H1 (cell line): ENCODE measurements at regions not wholly inside any gene's neighbourhood (a gene's known extent, or its start where the extent isn't known, plus 50 kb on each side); places are given as distances from the start of the nearest gene placed in this dataset.

Experiments used
- CTCF ChIA-PET: fragments of 300-600 bp; sonication (Branson Sonifier 250); formaldehyde crosslinking; loops from one replicate; lab custom pipeline; 2021; ENCODE audit not compliant: partially characterized antibody; lab: Charles Lee
- POLR2A ChIA-PET: fragments of 300-600 bp; sonication (Branson Sonifier 250); formaldehyde crosslinking; loops from one replicate; lab custom pipeline; 2021; ENCODE audit warnings: inconsistent platforms; ENCODE audit not compliant: partially characterized antibody; lab: Charles Lee
- DNase-seq, 2 experiments: peaks; one replicate each; pipeline versions ENCODE4 v3.0.0 to v3.0.0-alpha.2; 2010 to 2022; ENCODE audit warnings: low spot score in 2 of 2, low read depth in 1 of 2, mixed read lengths in 1 of 2
- FAIRE-seq: peaks from 2 replicates; lab custom pipeline; 2011; peaks lifted over from hg19 to GRCh38; lab: Jason Lieb, UNC
- H2AFZ ChIP-seq: 2 replicates; pipeline ENCODE4 v1.8.1; 2012; ENCODE audit warnings: low read length, inconsistent platforms
- H2AK5ac ChIP-seq: 2 replicates; pipeline ENCODE4 v1.6.1; 2013; ENCODE audit warnings: low read depth, low read length
- H2BK120ac ChIP-seq: replicated peaks from 2 replicates; pipeline ENCODE3; 2013; ENCODE audit warnings: low read depth, low read length, inconsistent platforms
- H2BK12ac ChIP-seq: 2 replicates; pipeline ENCODE4 v1.6.1; 2013; ENCODE audit warnings: low read depth, low read length
- H2BK15ac ChIP-seq: 2 replicates; pipeline ENCODE4 v1.6.1; 2013; ENCODE audit warnings: low read length
- H2BK20ac ChIP-seq: 2 replicates; pipeline ENCODE4 v1.6.1; 2013; ENCODE audit warnings: low read length
- H2BK5ac ChIP-seq: 2 replicates; pipeline ENCODE4 v1.6.1; 2013; ENCODE audit warnings: low read depth, low read length
- H3K14ac ChIP-seq: 2 replicates; pipeline ENCODE4 v1.6.1; 2013; ENCODE audit warnings: inconsistent platforms; ENCODE audit not compliant: insufficient read length
- H3K18ac ChIP-seq: 2 replicates; pipeline ENCODE4 v1.6.1; 2013; ENCODE audit warnings: low read length; ENCODE audit errors: extremely low read depth
- H3K23ac ChIP-seq: 2 replicates; pipeline ENCODE4 v1.6.1; 2013; ENCODE audit warnings: inconsistent platforms; ENCODE audit not compliant: insufficient read length
- H3K23me2 ChIP-seq: 2 replicates; pipeline ENCODE4 v1.6.1; 2013; ENCODE audit warnings: low read depth, low read length
- H3K27ac ChIP-seq: 2 replicates; pipeline ENCODE4 v1.6.1; 2011; ENCODE audit warnings: low read depth, low read length, inconsistent platforms
- H3K27me3 ChIP-seq, 4 experiments: replicated peaks in 1 of 4; 1 replicate in 1 of 4; 2 replicates in 3 of 4; pipeline versions ENCODE4 v1.6.1 to v1.8.1; 2011 to 2013; ENCODE audit warnings: low read length in 3 of 4, mild to moderate bottlenecking in 3 of 4, inconsistent platforms in 2 of 4, mixed read lengths in 2 of 4, moderate library complexity in 1 of 4; ENCODE audit not compliant: control insufficient read depth in 3 of 4, insufficient read depth in 3 of 4; ENCODE audit errors: extremely low read depth in 1 of 4
- H3K36me3 ChIP-seq, 4 experiments: 2 replicates each; pipeline versions ENCODE4 v1.6.1 to v1.8.1; 2011 to 2013; ENCODE audit warnings: mild to moderate bottlenecking in 4 of 4, low read length in 3 of 4, moderate library complexity in 2 of 4, control low read depth in 1 of 4, inconsistent platforms in 1 of 4; ENCODE audit not compliant: insufficient read depth in 4 of 4, control insufficient read depth in 2 of 4
- H3K4ac ChIP-seq: replicated peaks from 2 replicates; pipeline ENCODE3; 2013; ENCODE audit warnings: low read length, low read depth, mixed read lengths, inconsistent platforms; ENCODE audit not compliant: insufficient read length
- H3K4me1 ChIP-seq, 4 experiments: replicated peaks in 1 of 4; 1 replicate in 1 of 4; 2 replicates in 3 of 4; pipeline versions ENCODE4 v1.6.1 to v1.8.1; 2011 to 2013; ENCODE audit warnings: low read length in 3 of 4, inconsistent platforms in 2 of 4, mixed read lengths in 1 of 4; ENCODE audit not compliant: insufficient read depth in 4 of 4, control insufficient read depth in 3 of 4
- H3K4me2 ChIP-seq, 2 experiments: 2 replicates each; pipeline versions ENCODE4 v1.6.1 to v1.8.1; 2011 to 2013; ENCODE audit warnings: low read depth in 2 of 2, low read length in 2 of 2, control low read depth in 1 of 2, inconsistent platforms in 1 of 2, mild to moderate bottlenecking in 1 of 2; ENCODE audit not compliant: insufficient read depth in 1 of 2
- H3K4me3 ChIP-seq, 4 experiments: fragments of 200-600, 300-600 bp in 1 of 4; sonication (generic), shearing (Covaris generic), sonication (Bioruptor Twin) in 1 of 4; 2 replicates each; pipeline versions ENCODE4 v1.5.1 to v1.8.1; 2011 to 2016; ENCODE audit warnings: low read length in 4 of 4, low read depth in 3 of 4, control low read depth in 2 of 4, inconsistent platforms in 2 of 4, mild to moderate bottlenecking in 2 of 4, mixed read lengths in 1 of 4, moderate library complexity in 1 of 4; ENCODE audit not compliant: insufficient read depth in 2 of 4; ENCODE audit errors: extremely low read depth in 1 of 4
- H3K56ac ChIP-seq: replicated peaks from 2 replicates; pipeline ENCODE3; 2013; ENCODE audit warnings: low read depth, mild to moderate bottlenecking, mixed read lengths, low read length, inconsistent platforms; ENCODE audit not compliant: insufficient read length
- H3K79me1 ChIP-seq: 2 replicates; pipeline ENCODE4 v1.6.1; 2013; ENCODE audit warnings: low read depth, low read length, control low read depth
- H3K79me2 ChIP-seq, 2 experiments: 2 replicates each; pipeline versions ENCODE4 v1.6.1 to v1.8.1; 2012 to 2013; ENCODE audit warnings: low read length in 2 of 2, mild to moderate bottlenecking in 2 of 2, inconsistent platforms in 1 of 2; ENCODE audit not compliant: insufficient read depth in 2 of 2, control insufficient read depth in 1 of 2
- H3K9ac ChIP-seq, 4 experiments: replicated peaks in 1 of 4; 1 replicate in 1 of 4; 2 replicates in 3 of 4; pipeline versions ENCODE4 v1.6.1 to v1.8.1; 2011 to 2013; ENCODE audit warnings: low read depth in 3 of 4, low read length in 3 of 4, control low read depth in 2 of 4, mild to moderate bottlenecking in 2 of 4, moderate library complexity in 2 of 4, inconsistent platforms in 1 of 4; ENCODE audit errors: extremely low read depth in 1 of 4
- H3K9me3 ChIP-seq, 2 experiments: 2 replicates each; pipeline versions ENCODE4 v1.6.1 to v1.8.1; 2012 to 2013; ENCODE audit warnings: mild to moderate bottlenecking in 2 of 2, moderate library complexity in 2 of 2, control low read depth in 1 of 2, inconsistent platforms in 1 of 2, low read depth in 1 of 2, low read length in 1 of 2, mixed read lengths in 1 of 2; ENCODE audit not compliant: insufficient read depth in 2 of 2
- H4K20me1 ChIP-seq, 2 experiments: replicated peaks in 1 of 2; 2 replicates each; pipeline versions ENCODE3 to v1.8.1; 2011 to 2013; ENCODE audit warnings: inconsistent platforms in 2 of 2, low read length in 2 of 2, mild to moderate bottlenecking in 1 of 2; ENCODE audit not compliant: insufficient read depth in 2 of 2, control insufficient read depth in 1 of 2
- H4K5ac ChIP-seq: 2 replicates; pipeline ENCODE4 v1.6.1; 2013; ENCODE audit warnings: low read length, low read depth, mixed read lengths, inconsistent platforms; ENCODE audit not compliant: insufficient read length
- H4K8ac ChIP-seq: 2 replicates; pipeline ENCODE4 v1.8.0; 2013; ENCODE audit warnings: mild to moderate bottlenecking, moderate library complexity, low read length, inconsistent platforms; ENCODE audit not compliant: insufficient read depth; ENCODE audit errors: extremely low read depth
- H4K91ac ChIP-seq: replicated peaks from 2 replicates; pipeline ENCODE3; 2013; ENCODE audit warnings: low read length, mixed read lengths, inconsistent platforms; ENCODE audit not compliant: insufficient read length
- ATF2 ChIP-seq: IDR thresholded peaks from 2 replicates; pipeline ENCODE4 v1.6.1; 2012; ENCODE audit warnings: low read length, inconsistent platforms
- CBX8 ChIP-seq: fragments of 300-800, 300-1000 bp; sonication (generic); IDR thresholded peaks from 2 replicates; pipeline ENCODE4 v1.7.1; 2016; ENCODE audit warnings: low read depth, low read length, borderline replicate concordance
- CEBPB ChIP-seq: IDR thresholded peaks from 2 replicates; pipeline ENCODE4 v1.6.1; 2012; ENCODE audit warnings: low read depth, low read length
- CREB1 ChIP-seq: IDR thresholded peaks from 2 replicates; pipeline ENCODE4 v1.6.1; 2012; ENCODE audit warnings: inconsistent platforms
- FOSL1 ChIP-seq: IDR thresholded peaks from 2 replicates; pipeline ENCODE4 v1.6.1; 2011; ENCODE audit warnings: mild to moderate bottlenecking, low read depth, low read length, moderate library complexity; ENCODE audit not compliant: insufficient read depth
- KDM1A ChIP-seq: fragments of 200-600, 300-600 bp; sonication (generic); IDR thresholded peaks from 2 replicates; pipeline ENCODE4 v1.7.1; 2016; ENCODE audit warnings: mild to moderate bottlenecking, low read length, borderline replicate concordance
- MAX ChIP-seq: IDR thresholded peaks from 2 replicates; pipeline ENCODE4 v1.6.1; 2012; ENCODE audit warnings: inconsistent platforms
- NANOG ChIP-seq: IDR thresholded peaks from 2 replicates; pipeline ENCODE4 v1.6.1; 2011; ENCODE audit warnings: low read length, low read depth, mild to moderate bottlenecking, inconsistent platforms; ENCODE audit not compliant: insufficient read depth, poor library complexity, severe bottlenecking
- RAD21 ChIP-seq, 2 experiments: IDR thresholded peaks in 1 of 2; conservative IDR thresholded peaks in 1 of 2; 2 replicates each; pipeline ENCODE4 v1.6.1; 2011; ENCODE audit warnings: low read depth in 2 of 2, low read length in 2 of 2, improper control_type of control experiment in 1 of 2, inconsistent platforms in 1 of 2, mild to moderate bottlenecking in 1 of 2, moderate library complexity in 1 of 2
- SIRT6 ChIP-seq: IDR thresholded peaks from one replicate; pipeline ENCODE4 v1.7.1; 2012; ENCODE audit warnings: low read length, inconsistent platforms
- SRF ChIP-seq: IDR thresholded peaks from 2 replicates; pipeline ENCODE4 v1.6.1; 2011; ENCODE audit warnings: mild to moderate bottlenecking, low read depth, low read length, moderate library complexity
- TAF7 ChIP-seq: optimal IDR thresholded peaks from 2 replicates; pipeline ENCODE3; 2011; ENCODE audit warnings: low read depth, mild to moderate bottlenecking, inconsistent platforms, low read length, moderate library complexity, borderline replicate concordance
- TEAD4 ChIP-seq: IDR thresholded peaks from 2 replicates; pipeline ENCODE4 v1.6.1; 2012; ENCODE audit warnings: low read depth, low read length, inconsistent platforms, mixed read lengths
- WGBS, 2 experiments: shearing (Covaris generic) in 1 of 2; methylation state at CpG; one replicate each; pipeline versions ENCODE4 v1.1.6 to v1.1.7; 2013 to 2015; ENCODE audit warnings: low lambda C conversion rate in 2 of 2, mixed read lengths in 2 of 2, inconsistent platforms in 1 of 2, low coverage in 1 of 2, missing lambda C conversion rate in 1 of 2; ENCODE audit not compliant: insufficient replicate concordance in 2 of 2, insufficient coverage in 1 of 2, insufficient read length in 1 of 2; ENCODE audit errors: extremely low coverage in 1 of 2, missing lambda C conversion rate in 1 of 2; 5-methylcytosine and 5-hydroxymethylcytosine counted together

- Histone ChIP-seq H3K14ac (no peak overlapping the region), H3K4me1 (no peaks in the 10 kb centered on the region), H2BK15ac (no peak overlapping the region), H3K18ac (no peak overlapping the region), H3K4ac (no peak overlapping the region), H4K91ac (no peak overlapping the region), H3K4me3 (no peak overlapping the region), H3K9me3 (no peaks in the 10 kb centered on the region), H3K27me3 (no peaks in the 10 kb centered on the region), H3K27ac (no peak overlapping the region), H2AFZ (no peak overlapping the region), H3K23ac (no peak overlapping the region), H2BK5ac (no peak overlapping the region), H2AK5ac (no peak overlapping the region), H3K4me2 (no peak overlapping the region), H4K20me1 (no peaks in the 10 kb centered on the region), H3K56ac (no peak overlapping the region), H2BK20ac (no peak overlapping the region), H4K5ac (no peak overlapping the region), H3K36me3 (no peaks in the 10 kb centered on the region), H2BK120ac (no peak overlapping the region), H4K8ac (no peak overlapping the region), H2BK12ac (no peak overlapping the region), H3K9ac (no peak overlapping the region), H3K23me2 (no peaks in the 10 kb centered on the region), H3K79me2 (no peaks in the 10 kb centered on the region), H3K79me1 (no peaks in the 10 kb centered on the region)
- ChIA-PET CTCF (interaction anchor here (0.7 to 1.1 kb wide), 4 partner anchors 29 to 381 kb away, joined by 3 to 4 read pairs (median 3); no protein-coding TSS in a partner anchor), POLR2A (no interaction called here)
- no peak for TF ChIP-seq SRF
- no peak for TF ChIP-seq KDM1A
- TF ChIP-seq SIRT6, result no peak
- TF ChIP-seq RAD21 (IDR thresholded peaks at IDR 0.05 in 1 of 2, conservative IDR thresholded peaks at IDR 0.05 in 1 of 2; ENCODE audit: low read depth in 2 of 2, low read length in 2 of 2), result no peak
- no peak for TF ChIP-seq TEAD4
- no peak for TF ChIP-seq CEBPB
- no peak for TF ChIP-seq NANOG
- TF ChIP-seq ATF2, result no peak
- no peak for TF ChIP-seq FOSL1
- no peak for TF ChIP-seq CBX8
- no peak for TF ChIP-seq TAF7
- TF ChIP-seq MAX, result no peak
- no peak for TF ChIP-seq CREB1
- FAIRE-seq (no peak), DNase-seq (no peak)
- 86% methylated on average over 4 of the region's 4 CpGs; no CpG with 5 or more reads in 1 of the 2 experiments for WGBS, 2 experiments
Observed at GRCh38 chr18:64791236-64791635, 642.3 kb upstream of the LINC00305 start.
